HepG2 (cell line): ENCODE measurements at regions not wholly inside any gene's neighbourhood (a gene's known extent, or its start where the extent isn't known, plus 50 kb on each side); places are given as distances from the start of the nearest gene placed in this dataset.

Source experiments
- ATAC-seq: fragments of 200-7000 bp; cut with Tn5 transposase; 3 replicates; pipeline ENCODE4 v1.9.1; 2020; ENCODE audit warnings: mild to moderate bottlenecking, moderate library complexity
- BruUV-seq: library from RNA; stranded (reverse); fragments of 400-500 nt; replicated peaks from 2 replicates; lab custom pipeline; 2021; lab: Mats Ljungman, UMichigan
- CTCF ChIA-PET: fragments of 300-600 bp; formaldehyde crosslinking; extraction: SDS; loops from one replicate; lab custom pipeline; 2021; ENCODE audit warnings: low total read pairs, inconsistent platforms, low intra/inter-chr PET ratio; lab: Yijun Ruan, JAX
- POLR2A ChIA-PET: fragments of 350-600 bp; sonication (Branson Sonifier 250); formaldehyde crosslinking; loops from one replicate; lab custom pipeline; 2020; ENCODE audit warnings: antibody characterized with exemption, inconsistent platforms; lab: Yijun Ruan, JAX
- DNase-seq: peaks from one replicate; pipeline ENCODE4 v3.0.0-alpha.2; 2015; ENCODE audit warnings: low spot score
- FAIRE-seq: peaks from 3 replicates; lab custom pipeline; 2011; peaks lifted over from hg19 to GRCh38; lab: Jason Lieb, UNC
- H2AFZ ChIP-seq: one replicate; pipeline ENCODE4 v1.6.1; 2011; ENCODE audit warnings: low read length, inconsistent platforms
- H3K27ac ChIP-seq: fragments of 300-600 bp; 3 replicates; pipeline ENCODE4 v1.8.0; 2011; ENCODE audit warnings: mixed run types, mild to moderate bottlenecking, mixed read lengths, low read length, inconsistent platforms; ENCODE audit not compliant: insufficient read depth; ENCODE audit errors: extremely low read length
- H3K27me3 ChIP-seq, 2 experiments: fragments of 200-600 bp in 1 of 2; 2 replicates in 1 of 2; 3 replicates in 1 of 2; pipeline versions ENCODE4 v1.6.0 to v1.8.0; 2011; ENCODE audit warnings: low read length in 2 of 2, mild to moderate bottlenecking in 2 of 2, moderate library complexity in 2 of 2, inconsistent platforms in 1 of 2; ENCODE audit not compliant: insufficient read depth in 2 of 2, control insufficient read depth in 1 of 2
- H3K36me3 ChIP-seq, 2 experiments: fragments of 200-600 bp in 1 of 2; replicated peaks in 1 of 2; 2 replicates in 1 of 2; 3 replicates in 1 of 2; pipeline versions ENCODE4 v1.5.1 to v1.8.0; 2011; ENCODE audit warnings: low read length in 2 of 2, inconsistent platforms in 1 of 2; ENCODE audit not compliant: insufficient read depth in 2 of 2, control insufficient read depth in 1 of 2
- H3K4me1 ChIP-seq: 2 replicates; pipeline ENCODE4 v1.5.1; 2012; ENCODE audit warnings: low read length, inconsistent platforms; ENCODE audit not compliant: insufficient read depth
- H3K4me2 ChIP-seq: 2 replicates; pipeline ENCODE4 v1.6.0; 2011; ENCODE audit warnings: low read depth, low read length, inconsistent platforms
- H3K4me3 ChIP-seq, 3 experiments: fragments of 200-600 bp in 1 of 3; sonication (generic), shearing (Covaris generic) in 1 of 3; replicated peaks in 1 of 3; 2 replicates each; pipeline ENCODE4 v1.5.1; 2011 to 2016; ENCODE audit warnings: low read length in 3 of 3, inconsistent platforms in 2 of 3, low read depth in 2 of 3, mild to moderate bottlenecking in 2 of 3, control low read depth in 1 of 3, mixed read lengths in 1 of 3; ENCODE audit not compliant: insufficient read depth in 1 of 3
- H3K79me2 ChIP-seq: one replicate; pipeline ENCODE4 v1.6.1; 2011; ENCODE audit warnings: low read length, inconsistent platforms; ENCODE audit not compliant: insufficient read depth
- H3K9ac ChIP-seq: 2 replicates; pipeline ENCODE4 v1.6.0; 2011; ENCODE audit warnings: mild to moderate bottlenecking, low read depth, low read length, inconsistent platforms; ENCODE audit not compliant: insufficient read depth
- H3K9me3 ChIP-seq: 2 replicates; pipeline ENCODE4 v1.5.1; 2012; ENCODE audit warnings: mild to moderate bottlenecking, low read length
- H4K20me1 ChIP-seq: 2 replicates; pipeline ENCODE4 v1.6.0; 2011; ENCODE audit warnings: inconsistent platforms, mild to moderate bottlenecking, low read length, moderate library complexity; ENCODE audit not compliant: insufficient read depth
- BCL3 ChIP-seq: sonication (generic); formaldehyde crosslinking; IDR thresholded peaks from 2 replicates; pipeline ENCODE4 v1.5.1; 2020; ENCODE audit warnings: mild to moderate bottlenecking, missing genetic modification reagents, moderate library complexity
- CTCF ChIP-seq: sonication (generic); formaldehyde crosslinking; IDR thresholded peaks from 2 replicates; pipeline ENCODE4 v1.5.0; 2020; ENCODE audit warnings: mild to moderate bottlenecking, missing genetic modification reagents, moderate library complexity
- FOXP1 ChIP-seq, 2 experiments: fragments of 450-650 bp in 1 of 2; IDR thresholded peaks; 2 replicates each; pipeline ENCODE4 v1.6.1; 2017 to 2018; ENCODE audit warnings: antibody characterized with exemption in 1 of 2
- GPN1 ChIP-seq: sonication (generic); formaldehyde crosslinking; IDR thresholded peaks from 2 replicates; pipeline ENCODE4 v1.5.1; 2020; ENCODE audit warnings: missing genetic modification reagents, borderline replicate concordance
- KLF12 ChIP-seq: sonication (generic); formaldehyde crosslinking; IDR thresholded peaks from 2 replicates; pipeline ENCODE4 v1.4.0; 2020; ENCODE audit warnings: missing genetic modification reagents, borderline replicate concordance
- MED8 ChIP-seq: sonication (generic); formaldehyde crosslinking; IDR thresholded peaks from 2 replicates; pipeline ENCODE4 v1.8.1; 2023; ENCODE audit warnings: mild to moderate bottlenecking, missing genetic modification reagents; ENCODE audit not compliant: insufficient replicate concordance
- MEF2D ChIP-seq: sonication (generic); formaldehyde crosslinking; IDR thresholded peaks from 2 replicates; pipeline ENCODE4 v1.5.1; 2020; ENCODE audit warnings: mild to moderate bottlenecking, missing genetic modification reagents
- MTF1 ChIP-seq: sonication (generic); formaldehyde crosslinking; IDR thresholded peaks from 2 replicates; pipeline ENCODE4 v1.5.0; 2020; ENCODE audit warnings: missing genetic modification reagents
- SOX6 ChIP-seq, 2 experiments: fragments of 450-650 bp in 1 of 2; sonication (generic) in 1 of 2; formaldehyde crosslinking in 1 of 2; IDR thresholded peaks; 2 replicates each; pipeline versions ENCODE4 v1.4.0 to v1.6.1; 2017 to 2020; ENCODE audit warnings: antibody characterized with exemption in 1 of 2, mild to moderate bottlenecking in 1 of 2, missing genetic modification reagents in 1 of 2
- ZFP36L1 ChIP-seq: sonication (generic); formaldehyde crosslinking; IDR thresholded peaks from 2 replicates; pipeline ENCODE4 v1.8.0; 2022; ENCODE audit warnings: mild to moderate bottlenecking, missing genetic modification reagents, moderate library complexity
- ZFYVE20 ChIP-seq: sonication (generic); formaldehyde crosslinking; IDR thresholded peaks from 2 replicates; pipeline ENCODE4 v1.8.0; 2023; ENCODE audit warnings: low read depth, mild to moderate bottlenecking, moderate library complexity, missing genetic modification reagents, borderline replicate concordance
- ZNF367 ChIP-seq: sonication (generic); formaldehyde crosslinking; IDR thresholded peaks from 2 replicates; pipeline ENCODE4 v1.4.0; 2020; ENCODE audit warnings: missing genetic modification reagents, borderline replicate concordance
- ZNF451 ChIP-seq: sonication (generic); formaldehyde crosslinking; IDR thresholded peaks from 2 replicates; pipeline ENCODE4 v1.5.0; 2020; ENCODE audit warnings: mild to moderate bottlenecking, missing genetic modification reagents
- WGBS: methylation state at CpG from one replicate; pipeline ENCODE4 v1.1.6; 2017; ENCODE audit warnings: low lambda C conversion rate; 5-methylcytosine and 5-hydroxymethylcytosine counted together
- in situ Hi-C: cut with HindIII; loops from 2 replicates; pipeline ENCODE4 v1.10.0; 2017; ENCODE audit warnings: low pct_unique_long_range_greater_than_20kb; ENCODE audit not compliant: extremely low pct_ligation_motif_present
- intact Hi-C: fragments of 100-400 bp; cut with micrococcal nuclease; formaldehyde crosslinking; loops from one replicate; pipeline ENCODE4 v1.10.0; 2022; ENCODE audit not compliant: unreplicated experiment
- TF ChIP-seq, protein P1 (sequence below): sonication (generic); formaldehyde crosslinking; IDR thresholded peaks from 2 replicates; pipeline ENCODE4 v1.4.0; 2020; ENCODE audit warnings: missing genetic modification reagents, low read depth, mild to moderate bottlenecking, borderline replicate concordance
- TF ChIP-seq, protein P2 (sequence below): sonication (generic); IDR thresholded peaks from 2 replicates; pipeline ENCODE4 v1.6.1; 2016; ENCODE audit warnings: low read depth, borderline replicate concordance

DNA sequence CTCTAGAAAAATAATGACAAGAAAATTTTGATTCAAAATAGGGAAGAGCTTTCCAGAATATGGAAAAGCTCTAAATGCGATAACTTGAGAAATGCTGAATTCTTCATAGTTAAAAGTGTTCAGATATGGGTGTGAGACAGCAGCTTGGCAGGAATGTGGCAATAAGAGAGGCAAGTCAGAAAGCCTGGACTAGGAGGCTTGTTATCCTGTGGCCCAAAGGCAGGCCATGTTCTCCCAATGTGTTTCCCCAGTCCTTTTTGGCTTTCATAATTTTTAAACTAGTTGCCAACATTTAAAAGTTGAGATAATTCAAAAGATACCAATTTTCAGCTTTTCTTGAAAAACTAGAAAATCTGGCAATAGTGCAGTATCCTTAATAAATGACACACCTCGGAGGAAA lies 366.3 kb upstream of the FANCL start:
- H3K4me3 ChIP-seq: no peak overlapping the region
- H3K9me3 ChIP-seq: no peaks in the 10 kb centered on the region
- BruUV-seq: no TSS peak
- ChIA-PET CTCF (no interaction called here), POLR2A (no interaction called here)
- no peak for FAIRE-seq
- H3K36me3 ChIP-seq: no peaks in the 10 kb centered on the region
- H3K4me2 ChIP-seq: no peak overlapping the region
- H4K20me1 ChIP-seq: no peaks in the 10 kb centered on the region
- no peaks in the 10 kb centered on the region for H3K27me3 ChIP-seq
- intact Hi-C loops: no loop called here
- H3K79me2 ChIP-seq: no peaks in the 10 kb centered on the region
- TF ChIP-seq ZFP36L1 (CRISPR knock-in tag) (no peak), FOXP1 (IDR thresholded peaks at IDR 0.05) (no peak), FOXP1 (CRISPR knock-in tag; IDR thresholded peaks at IDR 0.05) (no peak), BCL3 (CRISPR knock-in tag) (no peak)
- TF ChIP-seq, all 625 proteins: peak for 0
- Histone ChIP-seq H3K27ac (no peak overlapping the region), H3K9ac (no peak overlapping the region), H2AFZ (no peak overlapping the region), H3K4me1 (no peaks in the 10 kb centered on the region)
- DNase-seq: no peak
- in situ Hi-C loops: no loop called here
- no peak for ATAC-seq
- WGBS: 5% methylated on average over 2 of the region's 2 CpGs

- intact Hi-C loops: no loop called here
- DNase-seq (no peak), ATAC-seq (no peak), FAIRE-seq (no peak)
- H4K20me1 ChIP-seq: no peaks in the 10 kb centered on the region
- no TSS peak for BruUV-seq
- POLR2A ChIA-PET: no interaction called here
- no peaks in the 10 kb centered on the region for H3K36me3 ChIP-seq
- H3K9ac ChIP-seq: no peak overlapping the region
- no peak overlapping the region for H3K4me2 ChIP-seq
- H3K4me1 ChIP-seq: no peaks in the 10 kb centered on the region
- no peak overlapping the region for H3K27ac ChIP-seq
- no peak overlapping the region for H2AFZ ChIP-seq
- no peaks in the 10 kb centered on the region for H3K79me2 ChIP-seq
- H3K9me3 ChIP-seq: no peaks in the 10 kb centered on the region
- no peak overlapping the region for H3K4me3 ChIP-seq
- CTCF ChIA-PET: no interaction called here
- in situ Hi-C loops: no loop called here
- no peaks in the 10 kb centered on the region for H3K27me3 ChIP-seq
- TF ChIP-seq MEF2D (CRISPR knock-in tag): no peak
- no peak for TF ChIP-seq GPN1 (CRISPR knock-in tag)
- TF ChIP-seq KLF12 (CRISPR knock-in tag): no peak
- no peak for TF ChIP-seq CTCF (CRISPR knock-in tag)
- TF ChIP-seq, protein P1, sequence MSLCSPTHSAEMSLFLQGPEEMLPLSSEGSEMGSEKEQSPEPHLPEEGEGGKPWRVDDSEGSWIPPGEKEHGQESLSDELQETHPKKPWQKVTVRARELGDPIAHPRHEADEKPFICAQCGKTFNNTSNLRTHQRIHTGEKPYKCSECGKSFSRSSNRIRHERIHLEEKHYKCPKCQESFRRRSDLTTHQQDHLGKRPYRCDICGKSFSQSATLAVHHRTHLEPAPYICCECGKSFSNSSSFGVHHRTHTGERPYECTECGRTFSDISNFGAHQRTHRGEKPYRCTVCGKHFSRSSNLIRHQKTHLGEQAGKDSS (CRISPR knock-in tag): no peak
- no peak for TF ChIP-seq MED8 (CRISPR knock-in tag)
- no peak for TF ChIP-seq MTF1 (CRISPR knock-in tag)
- TF ChIP-seq, protein P2, sequence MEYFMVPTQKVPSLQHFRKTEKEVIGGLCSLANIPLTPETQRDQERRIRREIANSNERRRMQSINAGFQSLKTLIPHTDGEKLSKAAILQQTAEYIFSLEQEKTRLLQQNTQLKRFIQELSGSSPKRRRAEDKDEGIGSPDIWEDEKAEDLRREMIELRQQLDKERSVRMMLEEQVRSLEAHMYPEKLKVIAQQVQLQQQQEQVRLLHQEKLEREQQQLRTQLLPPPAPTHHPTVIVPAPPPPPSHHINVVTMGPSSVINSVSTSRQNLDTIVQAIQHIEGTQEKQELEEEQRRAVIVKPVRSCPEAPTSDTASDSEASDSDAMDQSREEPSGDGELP: no peak
- no peak for TF ChIP-seq ZFYVE20 (CRISPR knock-in tag)
- no peak for TF ChIP-seq SOX6 (IDR thresholded peaks at IDR 0.05)
- TF ChIP-seq SOX6 (CRISPR knock-in tag; IDR thresholded peaks at IDR 0.05): no peak
- no peak for TF ChIP-seq ZNF367 (CRISPR knock-in tag)
- no peak for TF ChIP-seq ZNF451 (CRISPR knock-in tag)
These were observed 365.7 kb upstream of the FANCL start for GRCh38 chr2:58606799-58607198.
